NB4 (cell line): ENCODE measurements at regions not wholly inside any gene's neighbourhood (a gene's known extent, or its start where the extent isn't known, plus 50 kb on each side); places are given as distances from the start of the nearest gene placed in this dataset.

Source experiments
- MYC ChIP-seq: IDR thresholded peaks from 2 replicates; pipeline ENCODE4 v1.6.1; 2011; ENCODE audit warnings: low read depth, low read length
- TF ChIP-seq, protein P1 (sequence below): IDR thresholded peaks from one replicate; pipeline ENCODE4 v1.5.1; 2012; ENCODE audit warnings: low read depth, low read length
- TF ChIP-seq, protein P2 (sequence below): IDR thresholded peaks from 2 replicates; pipeline ENCODE4 v1.6.1; 2011; ENCODE audit warnings: low read depth, low read length

- TF ChIP-seq, protein P1, sequence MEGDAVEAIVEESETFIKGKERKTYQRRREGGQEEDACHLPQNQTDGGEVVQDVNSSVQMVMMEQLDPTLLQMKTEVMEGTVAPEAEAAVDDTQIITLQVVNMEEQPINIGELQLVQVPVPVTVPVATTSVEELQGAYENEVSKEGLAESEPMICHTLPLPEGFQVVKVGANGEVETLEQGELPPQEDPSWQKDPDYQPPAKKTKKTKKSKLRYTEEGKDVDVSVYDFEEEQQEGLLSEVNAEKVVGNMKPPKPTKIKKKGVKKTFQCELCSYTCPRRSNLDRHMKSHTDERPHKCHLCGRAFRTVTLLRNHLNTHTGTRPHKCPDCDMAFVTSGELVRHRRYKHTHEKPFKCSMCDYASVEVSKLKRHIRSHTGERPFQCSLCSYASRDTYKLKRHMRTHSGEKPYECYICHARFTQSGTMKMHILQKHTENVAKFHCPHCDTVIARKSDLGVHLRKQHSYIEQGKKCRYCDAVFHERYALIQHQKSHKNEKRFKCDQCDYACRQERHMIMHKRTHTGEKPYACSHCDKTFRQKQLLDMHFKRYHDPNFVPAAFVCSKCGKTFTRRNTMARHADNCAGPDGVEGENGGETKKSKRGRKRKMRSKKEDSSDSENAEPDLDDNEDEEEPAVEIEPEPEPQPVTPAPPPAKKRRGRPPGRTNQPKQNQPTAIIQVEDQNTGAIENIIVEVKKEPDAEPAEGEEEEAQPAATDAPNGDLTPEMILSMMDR = no peak
- TF ChIP-seq, protein P2, sequence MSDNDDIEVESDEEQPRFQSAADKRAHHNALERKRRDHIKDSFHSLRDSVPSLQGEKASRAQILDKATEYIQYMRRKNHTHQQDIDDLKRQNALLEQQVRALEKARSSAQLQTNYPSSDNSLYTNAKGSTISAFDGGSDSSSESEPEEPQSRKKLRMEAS = no peak
- TF ChIP-seq MYC = no peak
Measured at GRCh38 chrX:8273451-8273895, 102.4 kb upstream of the VCX2 start.
